ENCODE measurements at regions not wholly inside any gene's neighbourhood (a gene's known extent, or its start where the extent isn't known, plus 50 kb on each side); places are given as distances from the start of the nearest gene placed in this dataset.
"Not testable (repeated sequence)": the region's sequence is repeated elsewhere in the genome, so short reads cannot be mapped to it uniquely, and the experiment has no call there.

DNA sequence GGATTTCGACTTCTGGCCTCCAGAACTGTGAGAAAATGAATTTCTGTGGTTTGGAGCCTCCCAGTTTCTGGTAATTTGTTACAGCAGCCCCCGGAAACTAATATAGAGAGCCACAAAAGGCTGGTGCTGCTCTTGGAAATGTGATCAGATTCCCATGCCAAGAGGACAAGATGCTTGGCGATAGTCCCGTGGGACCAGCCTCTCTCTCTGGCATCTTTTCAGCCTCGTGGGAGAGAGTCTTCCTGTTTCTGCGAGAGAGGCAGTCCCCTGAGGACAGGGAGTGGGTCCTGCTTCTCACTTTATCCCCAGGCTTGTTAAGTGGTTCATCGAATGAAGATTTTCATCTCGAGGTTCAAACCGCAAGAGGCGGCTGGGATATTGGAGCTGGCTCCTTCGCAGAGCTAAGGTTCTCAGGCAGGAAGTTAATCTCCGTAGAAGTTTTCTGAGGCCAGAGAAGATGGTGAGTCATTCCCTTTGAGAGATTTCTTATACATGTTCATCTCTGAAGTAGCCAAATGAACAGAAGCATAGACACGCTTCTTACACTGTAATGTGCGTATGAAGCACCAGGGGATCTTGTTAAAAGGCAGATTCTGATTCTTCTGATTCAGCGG is 211.6 kb upstream of the SDK2 start:
- no peak for ATAC-seq
- ChIA-PET CTCF (no interaction called here), POLR2A (no interaction called here)
- H3K27me3 Mint-ChIP-seq = no peaks in the 10 kb centered on the region
- no peak overlapping the region for H3K27ac Mint-ChIP-seq
- peaks cover 8% of the 10 kb centered on the region for H3K4me1 Mint-ChIP-seq (ENCODE audit: low read depth)
- peaks cover 6% of the 10 kb centered on the region for H3K9me3 Mint-ChIP-seq
- intact Hi-C loops (cut with micrococcal nuclease) = no loop called here
- TF ChIP-seq, protein P1, sequence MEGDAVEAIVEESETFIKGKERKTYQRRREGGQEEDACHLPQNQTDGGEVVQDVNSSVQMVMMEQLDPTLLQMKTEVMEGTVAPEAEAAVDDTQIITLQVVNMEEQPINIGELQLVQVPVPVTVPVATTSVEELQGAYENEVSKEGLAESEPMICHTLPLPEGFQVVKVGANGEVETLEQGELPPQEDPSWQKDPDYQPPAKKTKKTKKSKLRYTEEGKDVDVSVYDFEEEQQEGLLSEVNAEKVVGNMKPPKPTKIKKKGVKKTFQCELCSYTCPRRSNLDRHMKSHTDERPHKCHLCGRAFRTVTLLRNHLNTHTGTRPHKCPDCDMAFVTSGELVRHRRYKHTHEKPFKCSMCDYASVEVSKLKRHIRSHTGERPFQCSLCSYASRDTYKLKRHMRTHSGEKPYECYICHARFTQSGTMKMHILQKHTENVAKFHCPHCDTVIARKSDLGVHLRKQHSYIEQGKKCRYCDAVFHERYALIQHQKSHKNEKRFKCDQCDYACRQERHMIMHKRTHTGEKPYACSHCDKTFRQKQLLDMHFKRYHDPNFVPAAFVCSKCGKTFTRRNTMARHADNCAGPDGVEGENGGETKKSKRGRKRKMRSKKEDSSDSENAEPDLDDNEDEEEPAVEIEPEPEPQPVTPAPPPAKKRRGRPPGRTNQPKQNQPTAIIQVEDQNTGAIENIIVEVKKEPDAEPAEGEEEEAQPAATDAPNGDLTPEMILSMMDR (IDR thresholded peaks at IDR 0.05) = no peak
- no peak overlapping the region for H3K4me3 Mint-ChIP-seq
- no peaks in the 10 kb centered on the region for H3K36me3 Mint-ChIP-seq (ENCODE audit: low read depth)
- no peak for DNase-seq

DNA sequence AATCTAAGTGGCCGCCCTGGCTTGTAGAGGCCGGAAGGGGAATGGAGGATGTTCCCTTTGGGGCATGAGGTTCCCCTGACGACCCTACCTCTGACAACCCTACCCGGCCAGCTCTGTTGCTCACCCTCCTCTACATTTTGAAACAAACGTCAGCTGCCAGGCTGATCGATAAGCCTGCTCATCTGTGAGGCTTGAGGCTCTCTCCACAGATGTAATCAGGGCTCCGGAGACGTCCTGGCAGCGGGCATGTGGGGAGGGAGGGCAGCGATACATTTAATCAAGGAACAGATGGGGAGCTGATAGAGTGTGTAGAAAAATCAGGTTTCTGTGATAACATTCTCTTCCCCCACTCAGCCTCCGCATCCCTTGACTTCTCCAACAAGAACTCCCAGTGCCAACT is 212.3 kb upstream of the SDK2 start:
- TF ChIP-seq, protein P1 (IDR thresholded peaks at IDR 0.05) = no peak
- Mint-ChIP-seq H3K27me3 (no peaks in the 10 kb centered on the region), H3K4me3 (no peak overlapping the region), H3K27ac (no peak overlapping the region), H3K36me3 (ENCODE audit: low read depth) (no peaks in the 10 kb centered on the region), H3K9me3 (peaks cover 6% of the 10 kb centered on the region), H3K4me1 (ENCODE audit: low read depth) (peaks cover 3% of the 10 kb centered on the region)
- DNase-seq = no peak
- CTCF ChIA-PET = no interaction called here
- POLR2A ChIA-PET = no interaction called here
- intact Hi-C loops (cut with micrococcal nuclease) = no loop called here
- ATAC-seq = no peak

- ATAC-seq; POLR2A ChIA-PET; CTCF ChIA-PET; H3K27me3 Mint-ChIP-seq; H3K4me1 Mint-ChIP-seq (ENCODE audit: low read depth); intact Hi-C loops (cut with micrococcal nuclease); H3K4me3 Mint-ChIP-seq; H3K36me3 Mint-ChIP-seq (ENCODE audit: low read depth); H3K9me3 Mint-ChIP-seq; H3K27ac Mint-ChIP-seq: not testable (repeated sequence)
- DNase-seq = peak; percentile 12
Measured at GRCh38 chr17:73859439-73860008, 215.3 kb upstream of the SDK2 start.

- TF ChIP-seq, protein P1 (IDR thresholded peaks at IDR 0.05) = no peak
- Mint-ChIP-seq H3K27me3 (no peaks in the 10 kb centered on the region), H3K27ac (no peak overlapping the region), H3K36me3 (ENCODE audit: low read depth) (no peaks in the 10 kb centered on the region), H3K4me1 (ENCODE audit: low read depth) (peaks cover 3% of the 10 kb centered on the region), H3K4me3 (no peak overlapping the region), H3K9me3 (no peaks in the 10 kb centered on the region)
- DNase-seq (no peak), ATAC-seq (no peak)
- POLR2A ChIA-PET = no interaction called here
- CTCF ChIA-PET = no interaction called here
- intact Hi-C loops (cut with micrococcal nuclease) = no loop called here
Measured at GRCh38 chr17:73861543-73861942, 217.3 kb upstream of the SDK2 start.

GRCh38 chr17:73863761-73864535 is 219.7 kb upstream of the SDK2 start:
- H3K4me3 Mint-ChIP-seq = no peak overlapping the region

More at GRCh38 chr17:73863761-73864535, 219.7 kb upstream of the SDK2 start:
- no peaks in the 10 kb centered on the region for H3K9me3 Mint-ChIP-seq
- H3K27ac Mint-ChIP-seq = no peak overlapping the region
- TF ChIP-seq, protein P1 (IDR thresholded peaks at IDR 0.05) = no peak
- ChIA-PET CTCF (no interaction called here), POLR2A (no interaction called here)
- H3K27me3 Mint-ChIP-seq = no peaks in the 10 kb centered on the region
- DNase-seq (no peak), ATAC-seq (no peak)
- peaks cover 3% of the 10 kb centered on the region for H3K4me1 Mint-ChIP-seq (ENCODE audit: low read depth)
- intact Hi-C loops (cut with micrococcal nuclease) = no loop called here
- H3K36me3 Mint-ChIP-seq (ENCODE audit: low read depth) = no peaks in the 10 kb centered on the region

All from activated CD8-positive, alpha-beta T cell treated with anti-CD3 and anti-CD28 coated beads for 36 hours (primary cell).